Smooth muscle cell (in vitro differentiated cells): ENCODE measurements at regions not wholly inside any gene's neighbourhood (a gene's known extent, or its start where the extent isn't known, plus 50 kb on each side); places are given as distances from the start of the nearest gene placed in this dataset.
"Not testable (repeated sequence)": the region's sequence is repeated elsewhere in the genome, so short reads cannot be mapped to it uniquely, and the experiment has no call there.

ENCODE experiments used
- DNase-seq: peaks from one replicate; lab custom pipeline; 2025; ENCODE audit not compliant: unreplicated experiment; lab: John Stamatoyannopoulos, UW
- H2AFZ ChIP-seq: fragments of 200-600 bp; sonication (generic); 2 replicates; pipeline ENCODE4 v1.6.0; 2016; ENCODE audit warnings: antibody characterized with exemption, low read depth, mild to moderate bottlenecking
- H3F3A ChIP-seq: fragments of 200-600 bp; sonication (generic); 2 replicates; pipeline ENCODE4 v1.6.0; 2017; ENCODE audit warnings: antibody characterized with exemption, low read depth
- H3K27ac ChIP-seq: fragments of 200-600 bp; sonication (generic); 2 replicates; pipeline ENCODE4 v1.5.1; 2016; ENCODE audit warnings: low read depth, mild to moderate bottlenecking
- H3K27me3 ChIP-seq: fragments of 200-600 bp; sonication (generic); 2 replicates; pipeline ENCODE4 v1.6.1; 2016; ENCODE audit warnings: low read depth, mild to moderate bottlenecking
- H3K36me3 ChIP-seq: fragments of 200-600 bp; sonication (generic); 2 replicates; pipeline ENCODE4 v1.5.1; 2016; ENCODE audit warnings: low read depth
- H3K4me1 ChIP-seq: fragments of 200-600 bp; sonication (generic); 2 replicates; pipeline ENCODE4 v1.5.1; 2016; ENCODE audit warnings: low read depth
- H3K4me2 ChIP-seq: fragments of 200-600 bp; sonication (generic); 2 replicates; pipeline ENCODE4 v1.6.0; 2016; ENCODE audit warnings: mild to moderate bottlenecking
- H3K4me3 ChIP-seq: fragments of 200-600 bp; sonication (generic); 2 replicates; pipeline ENCODE4 v1.5.1; 2016; ENCODE audit warnings: mild to moderate bottlenecking
- H3K79me2 ChIP-seq: fragments of 200-600 bp; sonication (generic); 2 replicates; pipeline ENCODE4 v1.6.0; 2016; ENCODE audit warnings: low read depth, mild to moderate bottlenecking
- H3K9ac ChIP-seq: fragments of 200-600 bp; sonication (generic); 2 replicates; pipeline ENCODE4 v1.6.0; 2016; ENCODE audit warnings: low read depth
- H3K9me3 ChIP-seq: fragments of 200-600 bp; sonication (generic); replicated peaks from 2 replicates; pipeline ENCODE4 v1.5.1; 2016; ENCODE audit warnings: low read depth
- H4K20me1 ChIP-seq: fragments of 200-600 bp; sonication (generic); 2 replicates; pipeline ENCODE4 v1.6.0; 2016; ENCODE audit warnings: low read depth
- WGBS: methylation state at CpG from one replicate; pipeline ENCODE4 v1.1.7; 2016; ENCODE audit warnings: low lambda C conversion rate; 5-methylcytosine and 5-hydroxymethylcytosine counted together
- TF ChIP-seq, protein P1 (sequence below): fragments of 200-600 bp; sonication (generic); IDR thresholded peaks from 2 replicates; pipeline ENCODE4 v1.5.1; 2017; ENCODE audit warnings: borderline replicate concordance, mild to moderate bottlenecking, antibody characterized with exemption; ENCODE audit not compliant: insufficient read depth, poor library complexity, severe bottlenecking

DNA sequence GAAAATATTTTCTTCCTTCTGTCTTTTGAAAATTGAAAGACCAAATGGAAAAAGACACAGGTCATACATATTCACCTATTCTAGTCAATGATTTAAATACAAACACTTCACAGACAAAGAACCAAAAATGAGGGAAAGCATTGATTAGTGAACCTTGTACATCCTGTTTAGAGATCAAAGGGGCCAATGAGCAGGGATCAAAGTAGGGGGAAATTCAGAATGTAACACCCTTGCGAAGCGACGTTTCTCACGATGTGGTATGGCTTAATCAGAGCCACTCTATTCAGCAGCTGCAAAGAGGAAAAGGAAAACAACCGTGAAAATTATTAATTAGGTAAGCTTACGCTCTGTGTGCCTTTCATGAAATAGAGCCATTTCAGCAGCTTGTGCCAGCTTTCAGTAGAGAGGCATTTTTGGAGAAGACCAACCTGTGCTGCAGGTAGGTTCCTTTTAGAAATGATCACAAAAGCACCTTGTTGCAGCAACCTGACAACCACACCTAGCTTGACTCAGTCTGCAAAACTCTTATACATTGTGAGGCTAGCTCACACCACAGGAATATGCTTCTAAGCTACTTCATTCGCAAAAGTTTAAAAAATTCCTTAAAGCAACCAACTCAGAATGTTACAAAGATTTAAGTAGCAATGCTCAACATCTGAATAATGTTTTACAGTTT is 78.0 kb downstream of the DKK1 start:
- Histone ChIP-seq H3K79me2 (no peaks in the 10 kb centered on the region), H3K4me3 (no peak overlapping the region), H4K20me1 (no peaks in the 10 kb centered on the region), H3K9ac (no peak overlapping the region), H3K4me2 (no peak overlapping the region), H3K9me3 (no peaks in the 10 kb centered on the region), H3K27ac (no peak overlapping the region), H3K27me3 (no peaks in the 10 kb centered on the region), H3F3A (no peaks in the 10 kb centered on the region), H3K36me3 (no peaks in the 10 kb centered on the region), H3K4me1 (no peaks in the 10 kb centered on the region), H2AFZ (no peak overlapping the region)
- no peak for DNase-seq
- TF ChIP-seq, protein P1, sequence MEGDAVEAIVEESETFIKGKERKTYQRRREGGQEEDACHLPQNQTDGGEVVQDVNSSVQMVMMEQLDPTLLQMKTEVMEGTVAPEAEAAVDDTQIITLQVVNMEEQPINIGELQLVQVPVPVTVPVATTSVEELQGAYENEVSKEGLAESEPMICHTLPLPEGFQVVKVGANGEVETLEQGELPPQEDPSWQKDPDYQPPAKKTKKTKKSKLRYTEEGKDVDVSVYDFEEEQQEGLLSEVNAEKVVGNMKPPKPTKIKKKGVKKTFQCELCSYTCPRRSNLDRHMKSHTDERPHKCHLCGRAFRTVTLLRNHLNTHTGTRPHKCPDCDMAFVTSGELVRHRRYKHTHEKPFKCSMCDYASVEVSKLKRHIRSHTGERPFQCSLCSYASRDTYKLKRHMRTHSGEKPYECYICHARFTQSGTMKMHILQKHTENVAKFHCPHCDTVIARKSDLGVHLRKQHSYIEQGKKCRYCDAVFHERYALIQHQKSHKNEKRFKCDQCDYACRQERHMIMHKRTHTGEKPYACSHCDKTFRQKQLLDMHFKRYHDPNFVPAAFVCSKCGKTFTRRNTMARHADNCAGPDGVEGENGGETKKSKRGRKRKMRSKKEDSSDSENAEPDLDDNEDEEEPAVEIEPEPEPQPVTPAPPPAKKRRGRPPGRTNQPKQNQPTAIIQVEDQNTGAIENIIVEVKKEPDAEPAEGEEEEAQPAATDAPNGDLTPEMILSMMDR, result no peak
- 83% methylated on average over 7 of the region's 7 CpGs for WGBS

DNA sequence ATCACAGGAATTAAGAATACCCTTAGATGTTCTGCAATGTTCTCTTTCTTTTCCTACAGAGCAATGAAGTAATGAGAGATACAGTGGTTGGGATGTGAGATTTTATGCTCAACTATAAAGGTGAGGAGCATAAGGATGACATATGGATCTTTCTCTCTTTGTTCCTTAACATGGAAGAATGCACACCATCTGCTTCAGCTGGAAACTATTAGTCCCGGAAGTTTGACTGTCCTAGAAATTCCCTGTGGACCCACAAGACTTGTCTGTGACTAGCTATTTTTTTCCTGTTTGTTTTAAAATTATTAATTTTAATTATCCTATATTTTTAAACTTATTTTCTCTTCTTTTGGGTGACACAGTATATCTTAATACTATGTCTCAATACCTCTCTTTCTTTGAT is 80.2 kb downstream of the DKK1 start:
- H4K20me1 ChIP-seq, result no peaks in the 10 kb centered on the region
- no peaks in the 10 kb centered on the region for H3K36me3 ChIP-seq
- no peak overlapping the region for H3K4me2 ChIP-seq
- H3K79me2 ChIP-seq, result no peaks in the 10 kb centered on the region
- H3K9me3 ChIP-seq, result no peaks in the 10 kb centered on the region
- no peaks in the 10 kb centered on the region for H3F3A ChIP-seq
- no peak overlapping the region for H3K9ac ChIP-seq
- H3K27me3 ChIP-seq, result no peaks in the 10 kb centered on the region
- DNase-seq, result no peak
- no peaks in the 10 kb centered on the region for H3K4me1 ChIP-seq
- no peak overlapping the region for H3K27ac ChIP-seq
- no peak overlapping the region for H2AFZ ChIP-seq
- no peak overlapping the region for H3K4me3 ChIP-seq
- WGBS, result 93% methylated on average over 1 of the region's 1 CpG
- TF ChIP-seq, protein P1, result no peak

- Histone ChIP-seq H3K4me3 (no peak overlapping the region), H3K27ac (no peak overlapping the region), H3K4me1 (no peaks in the 10 kb centered on the region), H3K9ac (no peak overlapping the region), H3K9me3 (no peaks in the 10 kb centered on the region), H3K79me2 (no peaks in the 10 kb centered on the region), H3F3A (no peaks in the 10 kb centered on the region), H2AFZ (no peak overlapping the region), H3K27me3 (no peaks in the 10 kb centered on the region), H4K20me1 (no peaks in the 10 kb centered on the region), H3K4me2 (no peak overlapping the region), H3K36me3 (no peaks in the 10 kb centered on the region)
- TF ChIP-seq, protein P1, result no peak
- DNase-seq, result no peak
- WGBS, result 31% methylated on average over 1 of the region's 1 CpG
Measured at GRCh38 chr10:52400562-52400961, 86.5 kb downstream of the DKK1 start.

- not testable (repeated sequence) for DNase-seq, H3K4me1 ChIP-seq, H3F3A ChIP-seq, H3K4me3 ChIP-seq, H3K27ac ChIP-seq, H3K36me3 ChIP-seq, H3K9ac ChIP-seq, H3K27me3 ChIP-seq, H4K20me1 ChIP-seq, H3K4me2 ChIP-seq, H3K9me3 ChIP-seq, H3K79me2 ChIP-seq, H2AFZ ChIP-seq
- 88% methylated on average over 3 of the region's 3 CpGs for WGBS
Measured at GRCh38 chr10:52403801-52404200, 89.7 kb downstream of the DKK1 start.
